Colonic mucosa (tissue), 4 donors: ENCODE measurements at regions not wholly inside any gene's neighbourhood (a gene's known extent, or its start where the extent isn't known, plus 50 kb on each side); places are given as distances from the start of the nearest gene placed in this dataset.

Source experiments
- DNase-seq: peaks from one replicate; pipeline ENCODE4 v3.0.0-alpha.2; 2020
- H3K27ac ChIP-seq: fragments of 200-600 bp; one replicate; pipeline ENCODE4 v1.8.0; 2021
- H3K27me3 ChIP-seq: fragments of 200-600 bp; one replicate; pipeline ENCODE4 v1.8.0; 2021
- H3K36me3 ChIP-seq: fragments of 200-600 bp; one replicate; pipeline ENCODE4 v1.8.0; 2021
- H3K4me1 ChIP-seq: fragments of 200-600 bp; one replicate; pipeline ENCODE4 v1.8.0; 2021; ENCODE audit warnings: mild to moderate bottlenecking
- H3K4me3 ChIP-seq: fragments of 200-600 bp; one replicate; pipeline ENCODE4 v1.8.0; 2021
- H3K9ac ChIP-seq, 2 donors: one replicate each; pipeline ENCODE4 v1.7.0; 2013; ENCODE audit warnings: control low read depth in 2 of 2, low read depth in 2 of 2, low read length in 2 of 2
- H3K9me3 ChIP-seq: fragments of 200-600 bp; one replicate; pipeline ENCODE4 v1.8.0; 2021
- intact Hi-C: fragments of 100-400 bp; cut with DNase I; formaldehyde crosslinking; loops from one replicate; pipeline ENCODE4 v1.14.1; 2022
- TF ChIP-seq, protein P1 (sequence below): fragments of 200-600 bp; IDR thresholded peaks from one replicate; pipeline ENCODE4 v1.8.0; 2022; ENCODE audit warnings: antibody characterized with exemption, mild to moderate bottlenecking
- donor health status: healthy.
- donor health status: DM: no; HTN: no; CAD: no.
- donor health status: DM: no; HTN: no; CAD: no.

GRCh38 chr6:87784051-87784450 lies 82.0 kb upstream of the AKIRIN2 start:
- no peak overlapping the region for H3K27ac ChIP-seq
- H3K4me3 ChIP-seq, result no peak overlapping the region
- TF ChIP-seq, protein P1, sequence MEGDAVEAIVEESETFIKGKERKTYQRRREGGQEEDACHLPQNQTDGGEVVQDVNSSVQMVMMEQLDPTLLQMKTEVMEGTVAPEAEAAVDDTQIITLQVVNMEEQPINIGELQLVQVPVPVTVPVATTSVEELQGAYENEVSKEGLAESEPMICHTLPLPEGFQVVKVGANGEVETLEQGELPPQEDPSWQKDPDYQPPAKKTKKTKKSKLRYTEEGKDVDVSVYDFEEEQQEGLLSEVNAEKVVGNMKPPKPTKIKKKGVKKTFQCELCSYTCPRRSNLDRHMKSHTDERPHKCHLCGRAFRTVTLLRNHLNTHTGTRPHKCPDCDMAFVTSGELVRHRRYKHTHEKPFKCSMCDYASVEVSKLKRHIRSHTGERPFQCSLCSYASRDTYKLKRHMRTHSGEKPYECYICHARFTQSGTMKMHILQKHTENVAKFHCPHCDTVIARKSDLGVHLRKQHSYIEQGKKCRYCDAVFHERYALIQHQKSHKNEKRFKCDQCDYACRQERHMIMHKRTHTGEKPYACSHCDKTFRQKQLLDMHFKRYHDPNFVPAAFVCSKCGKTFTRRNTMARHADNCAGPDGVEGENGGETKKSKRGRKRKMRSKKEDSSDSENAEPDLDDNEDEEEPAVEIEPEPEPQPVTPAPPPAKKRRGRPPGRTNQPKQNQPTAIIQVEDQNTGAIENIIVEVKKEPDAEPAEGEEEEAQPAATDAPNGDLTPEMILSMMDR, result no peak
- H3K9ac ChIP-seq, result no peak overlapping the region
- no peaks in the 10 kb centered on the region for H3K36me3 ChIP-seq
- DNase-seq, result no peak
- H3K27me3 ChIP-seq, result no peaks in the 10 kb centered on the region
- intact Hi-C loops, result no loop called here
- H3K9me3 ChIP-seq, result no peaks in the 10 kb centered on the region
- no peaks in the 10 kb centered on the region for H3K4me1 ChIP-seq

- intact Hi-C loops, result no loop called here
- Histone ChIP-seq H3K36me3 (no peaks in the 10 kb centered on the region), H3K27ac (no peak overlapping the region), H3K4me1 (no peaks in the 10 kb centered on the region), H3K4me3 (no peak overlapping the region), H3K27me3 (no peaks in the 10 kb centered on the region), H3K9ac (no peak overlapping the region), H3K9me3 (no peaks in the 10 kb centered on the region)
- TF ChIP-seq, protein P1, result no peak
- DNase-seq, result no peak
These were observed 77.5 kb upstream of the AKIRIN2 start for GRCh38 chr6:87779542-87779941.

- TF ChIP-seq, protein P1, result no peak
- Histone ChIP-seq H3K36me3 (no peaks in the 10 kb centered on the region), H3K4me1 (no peaks in the 10 kb centered on the region), H3K9me3 (no peaks in the 10 kb centered on the region), H3K9ac (no peak overlapping the region), H3K27ac (no peak overlapping the region), H3K4me3 (no peak overlapping the region), H3K27me3 (no peaks in the 10 kb centered on the region)
- DNase-seq, result no peak
- intact Hi-C loops, result no loop called here
These were observed 70.8 kb upstream of the AKIRIN2 start for GRCh38 chr6:87772597-87773530.

GRCh38 chr6:87767478-87767877 lies 65.4 kb upstream of the AKIRIN2 start:
- Histone ChIP-seq H3K4me1 (no peaks in the 10 kb centered on the region), H3K36me3 (no peaks in the 10 kb centered on the region), H3K27ac (no peak overlapping the region), H3K9ac (no peak overlapping the region), H3K9me3 (no peaks in the 10 kb centered on the region), H3K4me3 (no peak overlapping the region), H3K27me3 (no peaks in the 10 kb centered on the region)
- intact Hi-C loops, result no loop called here
- TF ChIP-seq, protein P1, result no peak
- no peak for DNase-seq

DNA sequence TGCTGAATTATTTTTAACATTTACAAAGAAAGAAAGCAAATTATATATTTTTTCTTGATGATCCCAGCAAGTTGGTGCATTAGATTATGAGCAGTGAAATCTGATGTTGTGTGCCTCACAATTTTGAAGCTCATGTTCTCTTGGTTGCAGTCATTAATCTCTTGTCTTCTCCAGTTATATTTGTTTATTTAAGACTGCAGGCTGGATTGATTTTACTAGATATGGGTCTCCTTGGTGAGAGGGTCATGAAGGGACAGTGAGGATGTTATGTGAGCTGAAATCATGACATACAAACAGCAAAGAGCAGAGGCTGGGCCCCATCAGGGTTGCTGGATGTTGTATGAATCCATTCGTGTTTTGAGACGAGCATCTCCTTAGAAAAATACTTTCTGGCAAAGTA lies 64.2 kb upstream of the AKIRIN2 start:
- Histone ChIP-seq H3K9me3 (no peaks in the 10 kb centered on the region), H3K9ac (no peak overlapping the region), H3K4me3 (no peak overlapping the region), H3K36me3 (no peaks in the 10 kb centered on the region), H3K4me1 (no peaks in the 10 kb centered on the region), H3K27me3 (no peaks in the 10 kb centered on the region), H3K27ac (no peak overlapping the region)
- TF ChIP-seq, protein P1, result no peak
- DNase-seq, result no peak
- intact Hi-C loops, result no loop called here
